GM21515 (cell line): ENCODE measurements at regions not wholly inside any gene's neighbourhood (a gene's known extent, or its start where the extent isn't known, plus 50 kb on each side); places are given as distances from the start of the nearest gene placed in this dataset.

Source experiments
- ATAC-seq: cut with Tn5 transposase; IDR thresholded peaks from one replicate; pipeline ENCODE4 v1.9.1; 2021; ENCODE audit not compliant: unreplicated experiment

DNA sequence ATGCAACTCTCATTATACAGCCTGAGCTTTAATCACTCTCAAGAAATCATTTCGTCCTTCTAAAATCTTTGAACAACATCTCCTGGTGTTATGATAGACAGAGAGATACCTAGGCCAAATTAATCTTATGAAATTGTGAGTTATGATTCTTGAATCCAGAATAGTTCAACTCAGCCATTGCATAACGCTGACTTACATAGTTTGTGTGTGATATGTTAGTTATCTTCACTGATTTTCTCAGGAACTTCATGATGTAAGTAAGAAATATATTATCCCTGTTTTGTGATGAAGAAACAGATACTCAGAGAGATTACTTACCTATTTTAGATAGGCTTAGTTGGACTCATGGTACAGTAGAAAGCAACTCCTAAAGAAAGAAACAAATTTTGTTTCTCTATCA, 684.4 kb downstream of the ZEB2 start:
- no peak for ATAC-seq

DNA sequence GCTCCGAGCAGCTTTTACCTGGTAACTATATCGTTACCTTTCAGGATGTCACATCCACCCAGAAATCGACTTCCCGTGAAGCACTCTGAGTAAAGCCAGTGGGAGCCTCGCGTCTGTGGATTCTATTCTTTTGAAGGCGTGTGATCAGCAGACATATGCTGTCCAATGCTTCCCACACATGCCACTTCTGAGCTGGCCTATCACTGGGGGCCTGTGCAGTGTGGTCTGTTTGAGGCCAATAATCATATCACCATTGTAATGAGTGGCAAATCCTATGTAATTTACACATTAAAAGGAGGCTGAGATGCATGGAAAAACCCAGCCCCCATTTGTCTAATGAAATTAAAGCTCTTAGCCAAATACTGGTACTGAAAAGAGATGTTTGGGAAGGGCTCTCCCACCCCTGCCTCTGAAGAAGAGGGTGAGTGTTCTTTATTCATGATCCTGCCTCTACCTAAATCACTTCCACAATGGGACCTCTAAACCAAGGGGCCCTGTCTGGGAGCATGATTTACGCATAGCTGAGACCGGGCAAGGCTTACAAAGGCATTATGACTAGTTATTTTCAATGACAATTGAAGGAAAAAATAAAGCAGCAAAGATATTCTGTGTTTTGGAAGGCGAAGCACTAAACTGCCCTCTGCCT, 686.8 kb downstream of the ZEB2 start:
- ATAC-seq = no peak

DNA sequence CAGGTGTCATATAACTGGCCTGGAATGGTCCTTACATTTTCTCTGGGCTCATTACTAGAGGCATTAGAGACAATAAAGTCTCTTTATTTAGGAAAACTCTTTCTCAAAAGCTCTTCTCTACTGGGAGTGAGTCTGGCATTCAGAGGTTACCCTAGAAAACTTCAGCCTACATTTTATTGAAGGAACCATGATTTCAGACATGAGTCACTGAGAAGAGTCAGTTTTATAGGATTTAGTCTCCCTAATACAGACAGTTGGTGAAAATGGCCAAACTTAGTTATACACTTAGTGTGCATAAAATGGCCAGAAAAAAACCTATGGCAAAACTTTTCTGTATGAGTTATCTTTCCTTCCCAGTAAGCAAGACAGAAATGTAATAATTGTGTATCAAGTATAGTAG, 689.4 kb downstream of the ZEB2 start:
- no peak for ATAC-seq

DNA sequence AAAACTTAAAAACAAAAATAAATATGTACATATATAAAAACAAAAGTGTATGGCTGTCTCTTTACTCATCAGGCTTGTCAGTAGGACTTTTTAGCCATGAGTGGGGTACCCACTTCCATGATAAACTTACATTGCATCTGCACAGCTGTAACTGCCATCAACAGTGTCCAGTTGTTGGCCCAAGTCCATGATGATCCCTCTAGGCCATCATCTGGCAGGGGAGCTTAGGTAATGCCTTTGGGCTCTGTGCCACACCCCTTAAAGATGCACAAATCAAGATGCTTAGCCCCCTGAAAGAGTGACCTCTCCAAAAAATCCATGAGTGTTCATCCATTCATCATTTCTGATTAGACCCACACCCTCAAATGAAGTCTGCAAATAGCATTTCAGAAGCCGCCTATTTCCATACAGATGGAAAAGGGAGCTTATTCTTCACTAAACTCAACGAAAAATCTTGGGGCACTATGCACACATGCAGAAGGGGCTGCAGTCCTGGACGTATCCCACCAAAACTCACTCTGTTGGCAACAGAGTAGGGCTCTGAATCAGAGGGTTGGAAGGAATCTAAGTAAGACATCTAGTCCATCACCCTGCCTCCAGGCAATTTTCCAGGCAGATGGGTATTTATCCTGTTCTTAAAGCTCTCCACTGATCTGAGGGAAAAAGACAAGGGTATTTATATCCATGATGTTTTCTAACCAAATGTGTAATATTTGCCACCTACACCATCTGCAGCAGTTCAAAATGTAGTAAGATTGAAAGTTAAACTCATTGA, 691.0 kb downstream of the ZEB2 start:
- no peak for ATAC-seq

DNA sequence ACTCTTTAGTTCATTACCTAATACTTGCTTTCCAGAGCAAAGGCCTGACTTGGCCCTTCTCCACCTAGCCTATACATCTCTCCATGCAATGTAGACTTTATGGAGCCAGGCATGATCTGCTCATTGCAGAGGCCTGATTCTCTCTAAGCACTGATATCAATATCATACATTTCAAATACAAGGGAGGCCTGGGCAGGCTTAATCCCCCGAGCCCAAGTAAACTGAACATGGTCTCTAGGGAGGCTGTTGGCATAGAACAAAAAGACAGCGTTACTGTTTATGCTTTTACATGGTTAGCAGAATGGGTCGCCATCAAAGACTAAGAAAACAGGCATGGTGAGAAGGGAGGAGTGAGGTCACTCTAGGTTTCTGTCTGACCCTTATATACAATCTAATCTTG, 695.1 kb downstream of the ZEB2 start:
- ATAC-seq = no peak

DNA sequence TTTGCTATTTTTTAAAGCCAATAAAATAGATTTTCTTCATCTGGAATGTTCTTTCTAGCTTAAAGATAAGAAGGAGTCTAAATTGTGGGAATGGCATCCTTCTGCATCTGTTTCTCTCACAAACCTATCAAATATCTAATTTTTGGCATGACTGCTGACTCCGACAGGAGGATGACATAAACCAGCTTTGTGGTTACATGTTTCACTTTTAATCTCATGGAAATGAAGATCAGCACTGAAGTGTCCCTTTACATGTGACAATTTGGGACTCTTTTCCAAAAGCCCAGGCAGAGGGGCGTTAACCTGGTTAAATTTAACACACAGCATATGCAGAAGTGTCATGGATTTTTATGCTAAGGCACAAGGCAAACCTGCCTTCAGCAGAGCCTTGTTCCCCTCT, 694.7 kb downstream of the ARHGAP15 start:
- ATAC-seq = no peak

DNA sequence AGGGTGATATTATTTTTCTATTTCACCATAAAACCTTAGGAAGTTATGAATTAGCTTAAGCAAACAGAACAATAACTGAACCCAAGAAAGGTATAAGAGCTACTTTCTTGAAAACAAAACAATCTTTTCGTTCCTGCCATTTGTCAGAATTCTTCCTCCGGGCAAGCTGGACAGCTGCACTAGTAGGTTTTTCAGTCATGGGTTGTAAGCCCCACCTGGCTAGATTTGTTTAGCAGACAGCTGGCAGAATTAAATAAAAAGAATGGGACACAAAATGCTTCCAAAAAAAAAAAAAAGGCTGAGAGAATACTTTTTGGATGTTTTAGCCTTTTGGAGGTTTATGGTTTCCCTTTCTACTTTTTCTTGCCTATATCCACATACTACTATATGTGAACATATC, 694.1 kb downstream of the ARHGAP15 start:
- no peak for ATAC-seq

DNA sequence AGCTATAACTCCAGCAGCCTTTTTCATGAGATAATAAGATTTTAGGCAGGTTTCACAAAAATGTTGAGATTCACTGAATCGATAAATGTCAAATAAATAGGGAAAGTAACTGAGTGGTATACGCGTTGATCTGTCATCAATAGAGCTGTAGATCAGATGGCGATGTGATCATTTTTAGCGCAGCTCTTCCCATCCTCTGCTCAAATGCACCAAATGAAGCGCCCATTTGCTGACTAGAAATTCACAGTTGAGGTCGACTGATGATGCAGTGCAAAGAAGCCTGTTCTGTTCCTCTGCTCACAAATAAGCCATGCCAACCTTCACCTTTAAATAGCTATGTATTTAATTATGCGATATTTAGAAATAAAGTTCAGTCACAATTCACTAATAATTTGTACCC, 693.5 kb downstream of the ARHGAP15 start:
- ATAC-seq = no peak

DNA sequence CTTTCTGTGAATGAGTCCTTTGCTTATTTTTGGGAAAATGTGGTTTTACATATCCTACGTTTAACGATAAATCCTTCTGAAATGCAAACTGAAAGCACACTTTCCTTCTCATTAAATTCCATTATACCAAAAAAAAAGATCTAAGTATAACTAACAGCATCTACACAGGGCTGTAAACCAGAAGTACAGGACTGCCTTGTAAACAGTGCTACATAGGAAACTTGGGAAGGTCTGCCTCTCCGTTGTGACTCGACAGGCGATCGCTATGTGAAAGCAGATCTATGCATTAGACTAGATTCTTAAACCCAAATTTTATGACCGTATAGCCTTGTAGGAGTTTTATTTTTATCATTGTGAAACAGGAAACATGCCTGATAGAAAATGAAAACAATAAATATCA, 690.5 kb downstream of the ARHGAP15 start:
- ATAC-seq = no peak

DNA sequence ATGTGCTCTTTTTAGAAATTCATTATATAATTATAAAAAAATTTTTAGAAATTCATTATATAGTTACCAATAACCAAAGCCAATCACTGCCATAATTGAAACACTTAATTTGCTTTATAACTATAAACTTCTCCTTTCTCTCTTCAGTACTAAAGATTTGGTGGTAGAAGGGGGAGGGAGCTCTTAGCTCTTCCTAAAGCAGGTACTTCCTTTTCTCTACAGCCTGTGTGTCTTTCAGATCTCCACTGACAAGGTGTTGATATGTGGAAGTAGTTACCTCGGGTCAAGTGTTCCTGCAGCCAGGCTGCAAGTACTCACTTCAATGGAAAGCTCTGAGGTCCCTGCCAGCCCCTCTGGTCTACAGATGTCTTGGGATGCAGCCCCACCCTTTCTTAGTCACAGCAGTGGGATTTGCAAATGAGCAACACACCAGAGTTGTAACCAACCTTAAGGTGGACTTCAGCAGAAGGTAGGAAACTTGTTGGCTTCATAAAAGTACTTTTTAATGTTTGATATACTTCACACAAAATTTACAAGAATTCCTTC, 690.0 kb downstream of the ARHGAP15 start:
- no peak for ATAC-seq
